Liver (tissue), 8 donors: ENCODE measurements at regions not wholly inside any gene's neighbourhood (a gene's known extent, or its start where the extent isn't known, plus 50 kb on each side); places are given as distances from the start of the nearest gene placed in this dataset.

Experiments used
- DNase-seq: peaks from one replicate; pipeline ENCODE4 v3.0.0-alpha.2; 2017; ENCODE audit warnings: low spot score
- H3K27ac ChIP-seq, 2 donors: one replicate each; pipeline ENCODE4 v1.7.0; 2013; ENCODE audit warnings: inconsistent platforms in 2 of 2, low read length in 2 of 2, control low read depth in 1 of 2, low read depth in 1 of 2, mild to moderate bottlenecking in 1 of 2
- H3K27me3 ChIP-seq, 4 donors: one replicate each; pipeline versions ENCODE4 v1.6.1 to v1.7.0; 2013; ENCODE audit warnings: low read length in 3 of 4, inconsistent platforms in 1 of 4, mild to moderate bottlenecking in 1 of 4, moderate library complexity in 1 of 4; ENCODE audit not compliant: control insufficient read depth in 4 of 4, insufficient read depth in 4 of 4
- H3K36me3 ChIP-seq, 4 donors: one replicate each; pipeline versions ENCODE4 v1.6.1 to v1.7.0; 2013; ENCODE audit warnings: low read length in 3 of 4, mild to moderate bottlenecking in 3 of 4, low read depth in 1 of 4, moderate library complexity in 1 of 4; ENCODE audit not compliant: control insufficient read depth in 4 of 4, insufficient read depth in 3 of 4
- H3K4me1 ChIP-seq, 4 donors: one replicate each; pipeline versions ENCODE4 v1.6.1 to v1.7.0; 2013; ENCODE audit warnings: low read length in 3 of 4, mild to moderate bottlenecking in 3 of 4, moderate library complexity in 1 of 4; ENCODE audit not compliant: control insufficient read depth in 4 of 4, insufficient read depth in 4 of 4
- H3K4me3 ChIP-seq, 3 donors: one replicate each; pipeline versions ENCODE4 v1.6.1 to v1.7.0; 2013; ENCODE audit warnings: low read length in 3 of 3, control low read depth in 1 of 3, low read depth in 1 of 3, mild to moderate bottlenecking in 1 of 3
- H3K9ac ChIP-seq, 2 donors: one replicate each; pipeline ENCODE4 v1.7.0; 2013; ENCODE audit warnings: low read length in 2 of 2, mild to moderate bottlenecking in 2 of 2, moderate library complexity in 2 of 2, control low read depth in 1 of 2, low read depth in 1 of 2
- H3K9me3 ChIP-seq, 4 donors: one replicate each; pipeline versions ENCODE4 v1.6.1 to v1.7.0; 2013; ENCODE audit warnings: low read length in 3 of 4; ENCODE audit not compliant: control insufficient read depth in 4 of 4
- EGR1 ChIP-seq, 2 donors: IDR thresholded peaks; 2 replicates each; pipeline ENCODE4 v1.6.1; 2016 to 2018; ENCODE audit warnings: antibody characterized with exemption in 2 of 2, low read depth in 2 of 2
- FOXA1 ChIP-seq: IDR thresholded peaks from 2 replicates; pipeline ENCODE4 v1.6.1; 2016; ENCODE audit warnings: antibody characterized with exemption
- FOXA2 ChIP-seq: IDR thresholded peaks from 2 replicates; pipeline ENCODE4 v1.6.1; 2016; ENCODE audit warnings: antibody characterized with exemption
- GABPA ChIP-seq, 2 donors: IDR thresholded peaks in 1 of 2; conservative IDR thresholded peaks in 1 of 2; 2 replicates each; pipeline ENCODE4 v1.6.1; 2016; ENCODE audit warnings: antibody characterized with exemption in 2 of 2, mild to moderate bottlenecking in 1 of 2, moderate library complexity in 1 of 2
- HNF4G ChIP-seq: IDR thresholded peaks from 2 replicates; pipeline ENCODE4 v1.6.1; 2016; ENCODE audit warnings: antibody characterized with exemption
- JUND ChIP-seq, 2 donors: IDR thresholded peaks; 2 replicates each; pipeline ENCODE4 v1.6.1; 2016; ENCODE audit warnings: antibody characterized with exemption in 2 of 2
- NR2F2 ChIP-seq: IDR thresholded peaks from 2 replicates; pipeline ENCODE4 v1.6.1; 2016; ENCODE audit warnings: antibody characterized with exemption
- RAD21 ChIP-seq, 2 donors: IDR thresholded peaks; 2 replicates each; pipeline ENCODE4 v1.6.1; 2016; ENCODE audit warnings: antibody characterized with exemption in 2 of 2, mild to moderate bottlenecking in 2 of 2
- RXRA ChIP-seq, 2 donors: IDR thresholded peaks; 2 replicates each; pipeline ENCODE4 v1.6.1; 2017 to 2018; ENCODE audit warnings: antibody characterized with exemption in 2 of 2, mild to moderate bottlenecking in 1 of 2
- SP1 ChIP-seq: IDR thresholded peaks from 2 replicates; pipeline ENCODE4 v1.6.1; 2018; ENCODE audit warnings: antibody characterized with exemption, mild to moderate bottlenecking
- TAF1 ChIP-seq: conservative IDR thresholded peaks from 2 replicates; pipeline ENCODE4 v1.6.1; 2016; ENCODE audit warnings: antibody characterized with exemption, mild to moderate bottlenecking
- YY1 ChIP-seq: IDR thresholded peaks from 2 replicates; pipeline ENCODE4 v1.6.1; 2016; ENCODE audit warnings: antibody characterized with exemption, mild to moderate bottlenecking
- WGBS: extraction: QIAGEN DNeasy Blood & Tissue Kit; methylation state at CpG from one replicate; pipeline ENCODE4 v1.1.7; 2013; 5-methylcytosine and 5-hydroxymethylcytosine counted together
- TF ChIP-seq, protein P1 (sequence below): fragments of 150-350 bp; IDR thresholded peaks from 2 replicates; pipeline ENCODE4 v1.5.1; 2017; ENCODE audit warnings: improper control_type of control experiment, low read depth, low read length; ENCODE audit not compliant: missing input control
- TF ChIP-seq, protein P2 (sequence below): IDR thresholded peaks from 2 replicates; pipeline ENCODE4 v1.6.1; 2016; ENCODE audit warnings: antibody characterized with exemption
- TF ChIP-seq, protein P3 (sequence below): IDR thresholded peaks from 2 replicates; pipeline ENCODE4 v1.6.1; 2016; ENCODE audit warnings: antibody characterized with exemption, mild to moderate bottlenecking
- TF ChIP-seq, protein P4 (sequence below): IDR thresholded peaks from 2 replicates; pipeline ENCODE4 v1.6.1; 2016; ENCODE audit warnings: antibody characterized with exemption
- donor health status: healthy.
- donor health status: healthy.
- donor health status: healthy.
- donor health status: healthy.
- donor health status: healthy.

DNA sequence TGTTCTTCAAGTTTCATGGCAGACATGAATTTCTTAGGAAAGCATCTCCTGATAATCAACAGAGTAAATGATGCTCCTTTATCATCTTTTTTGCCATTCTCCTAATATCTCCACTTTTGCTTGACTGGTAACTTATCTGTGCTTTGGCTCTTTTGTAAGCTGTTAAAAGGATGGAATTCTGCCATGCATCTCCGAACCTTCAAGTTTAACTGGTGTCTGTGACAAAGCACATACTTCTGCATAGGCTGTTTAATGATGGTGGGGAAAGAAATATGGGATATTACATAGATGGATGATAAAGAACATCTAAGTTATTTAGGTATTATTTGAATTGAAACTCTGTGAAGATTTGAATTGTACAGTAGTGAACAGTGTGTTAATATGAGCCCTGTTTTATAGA lies 866.9 kb upstream of the SLITRK1 start:
- H3K4me3 ChIP-seq: no peak overlapping the region
- H3K27ac ChIP-seq: no peak overlapping the region
- H3K27me3 ChIP-seq: no peaks in the 10 kb centered on the region
- no peaks in the 10 kb centered on the region for H3K36me3 ChIP-seq
- H3K9me3 ChIP-seq: no peaks in the 10 kb centered on the region
- H3K9ac ChIP-seq: no peak overlapping the region
- 51% methylated on average over 1 of the region's 1 CpG for WGBS
- no peak for TF ChIP-seq TAF1
- no peak for TF ChIP-seq NR2F2
- TF ChIP-seq, protein P1, sequence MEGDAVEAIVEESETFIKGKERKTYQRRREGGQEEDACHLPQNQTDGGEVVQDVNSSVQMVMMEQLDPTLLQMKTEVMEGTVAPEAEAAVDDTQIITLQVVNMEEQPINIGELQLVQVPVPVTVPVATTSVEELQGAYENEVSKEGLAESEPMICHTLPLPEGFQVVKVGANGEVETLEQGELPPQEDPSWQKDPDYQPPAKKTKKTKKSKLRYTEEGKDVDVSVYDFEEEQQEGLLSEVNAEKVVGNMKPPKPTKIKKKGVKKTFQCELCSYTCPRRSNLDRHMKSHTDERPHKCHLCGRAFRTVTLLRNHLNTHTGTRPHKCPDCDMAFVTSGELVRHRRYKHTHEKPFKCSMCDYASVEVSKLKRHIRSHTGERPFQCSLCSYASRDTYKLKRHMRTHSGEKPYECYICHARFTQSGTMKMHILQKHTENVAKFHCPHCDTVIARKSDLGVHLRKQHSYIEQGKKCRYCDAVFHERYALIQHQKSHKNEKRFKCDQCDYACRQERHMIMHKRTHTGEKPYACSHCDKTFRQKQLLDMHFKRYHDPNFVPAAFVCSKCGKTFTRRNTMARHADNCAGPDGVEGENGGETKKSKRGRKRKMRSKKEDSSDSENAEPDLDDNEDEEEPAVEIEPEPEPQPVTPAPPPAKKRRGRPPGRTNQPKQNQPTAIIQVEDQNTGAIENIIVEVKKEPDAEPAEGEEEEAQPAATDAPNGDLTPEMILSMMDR: no peak
- no peak for TF ChIP-seq YY1
- TF ChIP-seq, protein P2, sequence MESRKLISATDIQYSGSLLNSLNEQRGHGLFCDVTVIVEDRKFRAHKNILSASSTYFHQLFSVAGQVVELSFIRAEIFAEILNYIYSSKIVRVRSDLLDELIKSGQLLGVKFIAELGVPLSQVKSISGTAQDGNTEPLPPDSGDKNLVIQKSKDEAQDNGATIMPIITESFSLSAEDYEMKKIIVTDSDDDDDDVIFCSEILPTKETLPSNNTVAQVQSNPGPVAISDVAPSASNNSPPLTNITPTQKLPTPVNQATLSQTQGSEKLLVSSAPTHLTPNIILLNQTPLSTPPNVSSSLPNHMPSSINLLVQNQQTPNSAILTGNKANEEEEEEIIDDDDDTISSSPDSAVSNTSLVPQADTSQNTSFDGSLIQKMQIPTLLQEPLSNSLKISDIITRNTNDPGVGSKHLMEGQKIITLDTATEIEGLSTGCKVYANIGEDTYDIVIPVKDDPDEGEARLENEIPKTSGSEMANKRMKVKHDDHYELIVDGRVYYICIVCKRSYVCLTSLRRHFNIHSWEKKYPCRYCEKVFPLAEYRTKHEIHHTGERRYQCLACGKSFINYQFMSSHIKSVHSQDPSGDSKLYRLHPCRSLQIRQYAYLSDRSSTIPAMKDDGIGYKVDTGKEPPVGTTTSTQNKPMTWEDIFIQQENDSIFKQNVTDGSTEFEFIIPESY: no peak
- TF ChIP-seq RAD21 (IDR thresholded peaks at IDR 0.05): no peak
- TF ChIP-seq RXRA (IDR thresholded peaks at IDR 0.05): no peak
- TF ChIP-seq JUND (IDR thresholded peaks at IDR 0.05): no peak
- TF ChIP-seq HNF4G: no peak
- no peak for TF ChIP-seq FOXA2
- TF ChIP-seq, protein P3, sequence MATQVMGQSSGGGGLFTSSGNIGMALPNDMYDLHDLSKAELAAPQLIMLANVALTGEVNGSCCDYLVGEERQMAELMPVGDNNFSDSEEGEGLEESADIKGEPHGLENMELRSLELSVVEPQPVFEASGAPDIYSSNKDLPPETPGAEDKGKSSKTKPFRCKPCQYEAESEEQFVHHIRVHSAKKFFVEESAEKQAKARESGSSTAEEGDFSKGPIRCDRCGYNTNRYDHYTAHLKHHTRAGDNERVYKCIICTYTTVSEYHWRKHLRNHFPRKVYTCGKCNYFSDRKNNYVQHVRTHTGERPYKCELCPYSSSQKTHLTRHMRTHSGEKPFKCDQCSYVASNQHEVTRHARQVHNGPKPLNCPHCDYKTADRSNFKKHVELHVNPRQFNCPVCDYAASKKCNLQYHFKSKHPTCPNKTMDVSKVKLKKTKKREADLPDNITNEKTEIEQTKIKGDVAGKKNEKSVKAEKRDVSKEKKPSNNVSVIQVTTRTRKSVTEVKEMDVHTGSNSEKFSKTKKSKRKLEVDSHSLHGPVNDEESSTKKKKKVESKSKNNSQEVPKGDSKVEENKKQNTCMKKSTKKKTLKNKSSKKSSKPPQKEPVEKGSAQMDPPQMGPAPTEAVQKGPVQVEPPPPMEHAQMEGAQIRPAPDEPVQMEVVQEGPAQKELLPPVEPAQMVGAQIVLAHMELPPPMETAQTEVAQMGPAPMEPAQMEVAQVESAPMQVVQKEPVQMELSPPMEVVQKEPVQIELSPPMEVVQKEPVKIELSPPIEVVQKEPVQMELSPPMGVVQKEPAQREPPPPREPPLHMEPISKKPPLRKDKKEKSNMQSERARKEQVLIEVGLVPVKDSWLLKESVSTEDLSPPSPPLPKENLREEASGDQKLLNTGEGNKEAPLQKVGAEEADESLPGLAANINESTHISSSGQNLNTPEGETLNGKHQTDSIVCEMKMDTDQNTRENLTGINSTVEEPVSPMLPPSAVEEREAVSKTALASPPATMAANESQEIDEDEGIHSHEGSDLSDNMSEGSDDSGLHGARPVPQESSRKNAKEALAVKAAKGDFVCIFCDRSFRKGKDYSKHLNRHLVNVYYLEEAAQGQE: no peak
- TF ChIP-seq, protein P4, sequence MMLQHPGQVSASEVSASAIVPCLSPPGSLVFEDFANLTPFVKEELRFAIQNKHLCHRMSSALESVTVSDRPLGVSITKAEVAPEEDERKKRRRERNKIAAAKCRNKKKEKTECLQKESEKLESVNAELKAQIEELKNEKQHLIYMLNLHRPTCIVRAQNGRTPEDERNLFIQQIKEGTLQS: no peak
- TF ChIP-seq EGR1 (IDR thresholded peaks at IDR 0.05; ENCODE audit: low read depth in 2 of 2): no peak
- TF ChIP-seq SP1: no peak
- DNase-seq: no peak
- no peaks in the 10 kb centered on the region for H3K4me1 ChIP-seq

DNA sequence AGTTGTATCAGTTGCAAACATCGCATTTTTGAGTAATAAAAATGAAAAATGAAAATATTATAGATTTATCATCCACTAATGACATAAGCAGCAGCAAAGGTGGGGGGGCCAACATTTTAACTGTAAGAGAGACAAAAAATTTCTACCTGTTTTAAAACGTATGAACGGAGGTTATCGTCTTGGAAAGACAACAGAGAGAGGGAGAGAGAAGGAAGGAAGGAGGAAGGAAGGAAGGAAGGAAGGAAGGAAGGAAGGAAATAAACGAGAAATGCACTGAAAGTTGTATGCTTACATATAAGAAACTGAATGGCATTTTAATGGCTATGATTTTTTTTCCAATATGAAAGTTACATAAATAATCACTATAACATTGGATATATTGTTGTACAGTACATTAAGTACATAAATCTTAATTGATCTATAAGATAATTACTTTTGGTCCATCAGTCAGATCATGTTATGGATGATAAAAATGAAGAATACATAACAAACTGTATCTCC lies 862.8 kb upstream of the SLITRK1 start:
- H3K4me3 ChIP-seq: no peak overlapping the region
- no peak overlapping the region for H3K9ac ChIP-seq
- TF ChIP-seq, protein P4: no peak
- TF ChIP-seq EGR1 (IDR thresholded peaks at IDR 0.05; ENCODE audit: low read depth in 2 of 2) (no peak), GABPA (IDR thresholded peaks at IDR 0.05 in 1 of 2, conservative IDR thresholded peaks at IDR 0.05 in 1 of 2) (no peak), FOXA1 (no peak), YY1 (no peak)
- TF ChIP-seq, protein P2: no peak
- 70% methylated on average over 5 of the region's 5 CpGs for WGBS
- H3K27ac ChIP-seq: no peak overlapping the region
- no peaks in the 10 kb centered on the region for H3K27me3 ChIP-seq
- no peaks in the 10 kb centered on the region for H3K9me3 ChIP-seq
- no peaks in the 10 kb centered on the region for H3K4me1 ChIP-seq
- no peak for DNase-seq
- H3K36me3 ChIP-seq: no peaks in the 10 kb centered on the region
